ENCODE measurements at regions not wholly inside any gene's neighbourhood (a gene's known extent, or its start where the extent isn't known, plus 50 kb on each side); places are given as distances from the start of the nearest gene placed in this dataset.

DNA sequence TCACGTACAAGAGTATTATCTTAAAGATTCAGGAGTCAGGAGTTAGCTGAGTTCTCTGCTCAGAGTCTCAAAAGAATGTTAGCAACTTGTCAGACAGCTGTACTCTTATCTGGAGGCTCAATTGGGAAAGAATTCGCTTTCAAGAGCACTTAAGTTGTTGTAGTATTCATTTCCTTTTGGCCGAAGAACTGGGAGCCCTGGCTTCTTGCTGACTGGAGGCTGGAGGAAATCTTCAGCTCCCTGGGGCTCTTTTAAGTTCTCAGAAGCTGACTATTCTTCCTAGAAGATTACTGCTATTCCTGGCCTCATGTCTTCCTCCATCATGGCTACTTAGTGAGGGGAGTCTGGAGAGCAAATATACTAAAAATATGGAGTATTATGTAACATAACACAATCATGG is 587.2 kb downstream of the EPHA5 start:
- no peak overlapping the region for H2AFZ ChIP-seq (replicated peaks; ENCODE audit: low read length, poor library complexity)
- POLR2A ChIA-PET (ENCODE audit: unreplicated experiment) = no interaction called here

More for the DNA sequence above, 587.2 kb downstream of the EPHA5 start:
- no peaks in the 10 kb centered on the region for H4K20me1 ChIP-seq (ENCODE audit: insufficient read depth, low read length)
- CTCF ChIA-PET = no interaction called here
- H3K9me1 ChIP-seq (ENCODE audit: insufficient read depth, low read length) = no peaks in the 10 kb centered on the region
- no peak overlapping the region for H3K14ac ChIP-seq (replicated peaks; ENCODE audit: low read depth, low read length)
- no CpG with 5 or more reads among the region's 3 CpGs for WGBS, 2 experiments (ENCODE audit: extremely low coverage in 2 of 2, insufficient read length in 1 of 2)
- H2AK5ac ChIP-seq (ENCODE audit: low read depth, low read length) = no peak overlapping the region
- no peak overlapping the region for H4K8ac ChIP-seq (ENCODE audit: low read depth in 2 of 2, low read length in 2 of 2)
- intact Hi-C loops (cut with micrococcal nuclease) (no loop called here), in situ Hi-C loops (cut with MboI; ENCODE audit: low sequenced_read_pairs) (no loop called here), dilution Hi-C loops (cut with HindIII; ENCODE audit: low sequenced_read_pairs, unreplicated experiment) (no loop called here)
- no peaks in the 10 kb centered on the region for H3K4me1 ChIP-seq (ENCODE audit: control insufficient read depth, insufficient read depth, low read length)
- H3K4me2 ChIP-seq (ENCODE audit: low read depth, low read length) = no peak overlapping the region
- H2AK9ac ChIP-seq (replicated peaks; ENCODE audit: low read depth, low read length, poor library complexity) = no peak overlapping the region
- H3K23ac ChIP-seq (ENCODE audit: low read depth, low read length) = no peak overlapping the region
- no peak overlapping the region for H4K91ac ChIP-seq (ENCODE audit: insufficient read depth, low read depth, low read length)
- H3K27ac ChIP-seq (ENCODE audit: insufficient read depth, low read length) = no peak overlapping the region
- no TSS peak for BruUV-seq (replicated peaks)
- no peak overlapping the region for H2BK20ac ChIP-seq (ENCODE audit: low read depth, low read length)
- H2BK5ac ChIP-seq (ENCODE audit: low read depth, low read length, poor library complexity, severe bottlenecking) = no peak overlapping the region
- TF ChIP-seq, protein P1, sequence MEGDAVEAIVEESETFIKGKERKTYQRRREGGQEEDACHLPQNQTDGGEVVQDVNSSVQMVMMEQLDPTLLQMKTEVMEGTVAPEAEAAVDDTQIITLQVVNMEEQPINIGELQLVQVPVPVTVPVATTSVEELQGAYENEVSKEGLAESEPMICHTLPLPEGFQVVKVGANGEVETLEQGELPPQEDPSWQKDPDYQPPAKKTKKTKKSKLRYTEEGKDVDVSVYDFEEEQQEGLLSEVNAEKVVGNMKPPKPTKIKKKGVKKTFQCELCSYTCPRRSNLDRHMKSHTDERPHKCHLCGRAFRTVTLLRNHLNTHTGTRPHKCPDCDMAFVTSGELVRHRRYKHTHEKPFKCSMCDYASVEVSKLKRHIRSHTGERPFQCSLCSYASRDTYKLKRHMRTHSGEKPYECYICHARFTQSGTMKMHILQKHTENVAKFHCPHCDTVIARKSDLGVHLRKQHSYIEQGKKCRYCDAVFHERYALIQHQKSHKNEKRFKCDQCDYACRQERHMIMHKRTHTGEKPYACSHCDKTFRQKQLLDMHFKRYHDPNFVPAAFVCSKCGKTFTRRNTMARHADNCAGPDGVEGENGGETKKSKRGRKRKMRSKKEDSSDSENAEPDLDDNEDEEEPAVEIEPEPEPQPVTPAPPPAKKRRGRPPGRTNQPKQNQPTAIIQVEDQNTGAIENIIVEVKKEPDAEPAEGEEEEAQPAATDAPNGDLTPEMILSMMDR (conservative IDR thresholded peaks at IDR 0.05; ENCODE audit: low read depth, low read length) = no peak
- DNase-seq (no peak), ATAC-seq (ENCODE audit: low read depth) (no peak)
- no peak overlapping the region for H2BK15ac ChIP-seq (ENCODE audit: low read depth, low read length)
- no peak overlapping the region for H3K9ac ChIP-seq (ENCODE audit: low read depth, low read length)
- H3K27me3 ChIP-seq (ENCODE audit: control insufficient read depth, insufficient read depth, low read length) = no peaks in the 10 kb centered on the region
- H3K9me3 ChIP-seq (ENCODE audit: control insufficient read depth, insufficient read depth, low read length) = peaks cover 3% of the 10 kb centered on the region; the same call in 1 of the 2 replicates
- no peak overlapping the region for H4K5ac ChIP-seq (ENCODE audit: low read depth, low read length)
- no peak overlapping the region for H3K4ac ChIP-seq (ENCODE audit: low read depth, low read length)
- no peaks in the 10 kb centered on the region for H3K79me1 ChIP-seq (ENCODE audit: low read depth in 1 of 2, low read length in 2 of 2)
- H2BK120ac ChIP-seq (ENCODE audit: low read depth, low read length) = no peak overlapping the region
- H3K4me3 ChIP-seq (ENCODE audit: insufficient read depth, low read depth, low read length) = no peak overlapping the region
- no peaks in the 10 kb centered on the region for H3K36me3 ChIP-seq (ENCODE audit: control insufficient read depth, insufficient read depth, low read length)
- no peak overlapping the region for H3K18ac ChIP-seq (ENCODE audit: low read depth, low read length)
- H3K56ac ChIP-seq (ENCODE audit: extremely low read depth, insufficient read depth, low read length) = no peak overlapping the region

Measured in IMR-90 (cell line).